IPS DF 19.7 (cell line): ENCODE measurements at regions not wholly inside any gene's neighbourhood (a gene's known extent, or its start where the extent isn't known, plus 50 kb on each side); places are given as distances from the start of the nearest gene placed in this dataset.

Source experiments
- DNase-seq: peaks from one replicate; pipeline ENCODE4 v3.0.0-alpha.2; 2013; ENCODE audit warnings: low read depth, low spot score

DNA sequence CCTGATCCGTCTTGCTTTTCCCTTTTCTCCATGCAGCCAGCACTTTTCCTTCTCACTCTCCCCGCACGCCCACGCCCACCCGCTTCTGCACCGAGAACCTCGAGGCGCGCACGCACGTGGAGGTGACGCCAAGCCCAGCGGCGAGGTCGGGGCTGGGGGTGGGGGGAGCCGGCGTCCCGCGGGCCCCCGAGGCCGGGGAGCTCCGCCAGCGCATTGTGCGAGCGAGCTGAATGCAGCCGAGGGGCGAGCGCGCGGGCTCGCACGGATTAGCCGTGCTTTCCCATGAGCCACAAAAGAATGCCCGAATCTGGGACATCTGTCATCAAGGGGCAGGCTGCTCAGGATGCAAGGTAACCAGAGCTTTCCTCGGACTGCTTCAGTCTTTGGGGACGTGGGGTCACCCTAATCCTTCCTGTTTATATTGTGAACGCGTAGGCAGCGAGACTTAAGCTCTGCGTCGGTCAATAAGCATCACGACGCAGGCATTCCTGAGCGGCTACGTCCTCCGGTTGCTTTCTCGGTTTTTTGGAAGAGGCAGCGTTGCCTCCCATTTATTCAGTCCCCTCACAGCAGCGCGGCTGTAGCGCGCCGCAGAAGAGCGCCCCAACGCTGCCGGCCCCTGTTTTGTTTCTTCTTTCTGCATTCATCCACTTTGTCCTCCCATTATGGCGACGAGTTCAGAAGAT lies 67.3 kb upstream of the AKT3 start:
- DNase-seq, result no peak

GRCh38 chr1:243916160-243916559 lies 66.1 kb upstream of the AKT3 start:
- DNase-seq, result no peak

DNA sequence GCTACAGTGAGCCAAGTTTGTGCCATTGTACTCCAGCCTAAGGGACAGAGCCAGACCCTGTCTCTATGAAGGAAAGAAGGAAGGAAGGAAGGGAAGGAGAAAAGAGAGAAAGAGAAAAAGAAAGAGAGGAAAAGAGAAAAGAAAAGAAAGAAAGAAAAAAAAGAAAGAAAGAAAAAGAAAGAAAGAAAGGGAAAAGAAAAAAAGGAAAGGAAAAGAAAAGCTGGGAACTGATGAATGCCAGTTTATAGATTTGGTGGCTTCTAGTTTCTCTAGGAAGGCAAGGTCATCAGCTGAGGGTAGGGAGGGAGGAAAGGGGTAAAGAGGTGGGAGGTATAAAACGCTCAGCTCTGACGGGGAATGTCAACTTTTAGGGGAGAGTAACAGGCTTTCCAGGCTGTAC lies 62.3 kb upstream of the AKT3 start:
- no peak for DNase-seq

- no peak for DNase-seq
These were observed 60.6 kb upstream of the AKT3 start for GRCh38 chr1:243910607-243911006.

DNA sequence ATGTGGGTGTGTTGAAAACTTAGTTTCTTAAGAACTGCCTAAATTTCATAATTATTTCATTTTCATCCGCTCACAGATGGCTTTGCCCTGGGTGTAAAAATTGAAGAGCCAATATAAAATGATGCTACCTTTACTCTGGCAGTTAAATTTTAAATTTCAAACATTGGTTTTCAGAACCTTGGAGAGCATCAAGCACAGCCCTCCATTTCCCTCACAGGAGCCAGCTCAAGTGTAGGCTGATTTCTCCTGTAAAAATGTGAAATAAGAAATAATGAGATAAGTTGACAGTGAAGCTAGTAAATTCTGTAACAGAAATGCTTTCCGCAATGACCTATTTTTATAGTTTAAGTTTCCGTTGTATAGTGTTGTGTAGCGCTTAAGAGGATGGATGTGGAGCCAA lies 53.9 kb upstream of the AKT3 start:
- no peak for DNase-seq

DNA sequence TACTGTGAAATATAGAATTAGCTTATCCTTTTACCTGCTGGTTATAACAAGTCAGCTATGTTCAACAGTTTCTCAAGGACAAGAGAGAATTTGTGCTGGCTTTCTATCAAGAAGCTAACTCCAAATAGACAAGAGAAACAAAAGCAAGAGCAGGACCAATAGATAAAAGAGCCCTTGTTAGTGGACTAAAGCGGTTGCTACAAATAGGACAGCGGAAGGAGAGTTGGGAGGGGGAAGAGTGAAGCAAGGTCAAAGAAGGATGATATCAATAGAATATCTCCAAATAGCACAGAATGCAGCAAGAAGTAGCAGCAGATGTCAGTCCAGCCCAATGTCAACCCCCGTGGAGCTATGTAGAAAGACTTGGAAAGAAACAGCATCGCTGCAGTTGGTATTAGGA lies 53.0 kb upstream of the AKT3 start:
- no peak for DNase-seq

- DNase-seq, result no peak
These were observed 52.1 kb upstream of the AKT3 start for GRCh38 chr1:243902100-243902499.
